Astrocyte (in vitro differentiated cells and primary cell): ENCODE measurements at regions not wholly inside any gene's neighbourhood (a gene's known extent, or its start where the extent isn't known, plus 50 kb on each side); places are given as distances from the start of the nearest gene placed in this dataset.

ENCODE experiments used
- DNase-seq: peaks from one replicate; pipeline ENCODE4 v3.0.0-alpha.2; 2010; ENCODE audit warnings: low read depth
- FAIRE-seq: peaks from 2 replicates; lab custom pipeline; 2011; peaks lifted over from hg19 to GRCh38; lab: Jason Lieb, UNC
- H2AFZ ChIP-seq: 2 replicates; pipeline ENCODE4 v1.6.0; 2012; ENCODE audit warnings: low read depth, low read length, inconsistent platforms
- H3K27ac ChIP-seq: 2 replicates; pipeline ENCODE4 v1.5.1; 2011; ENCODE audit warnings: low read depth, low read length, inconsistent platforms
- H3K27me3 ChIP-seq: 2 replicates; pipeline ENCODE4 v1.6.0; 2011; ENCODE audit warnings: low read length, inconsistent platforms; ENCODE audit not compliant: insufficient read depth
- H3K36me3 ChIP-seq: 2 replicates; pipeline ENCODE4 v1.5.1; 2011; ENCODE audit warnings: low read length, inconsistent platforms; ENCODE audit not compliant: insufficient read depth
- H3K4me1 ChIP-seq: 2 replicates; pipeline ENCODE4 v1.5.1; 2011; ENCODE audit warnings: low read length, inconsistent platforms; ENCODE audit not compliant: insufficient read depth
- H3K4me2 ChIP-seq: 2 replicates; pipeline ENCODE4 v1.6.0; 2012; ENCODE audit warnings: low read length, inconsistent platforms
- H3K4me3 ChIP-seq: 2 replicates; pipeline ENCODE4 v1.5.1; 2011; ENCODE audit warnings: low read depth, mild to moderate bottlenecking, low read length, inconsistent platforms; ENCODE audit not compliant: insufficient read depth
- H3K79me2 ChIP-seq: 2 replicates; pipeline ENCODE4 v1.6.0; 2012; ENCODE audit warnings: mild to moderate bottlenecking, low read length, inconsistent platforms; ENCODE audit not compliant: insufficient read depth
- H3K9ac ChIP-seq: 2 replicates; pipeline ENCODE4 v1.6.0; 2012; ENCODE audit warnings: mild to moderate bottlenecking, low read length, inconsistent platforms
- H3K9me3 ChIP-seq: 2 replicates; pipeline ENCODE4 v1.5.1; 2012; ENCODE audit warnings: low read depth, mild to moderate bottlenecking, low read length, inconsistent platforms; ENCODE audit not compliant: insufficient read depth
- H4K20me1 ChIP-seq: 2 replicates; pipeline ENCODE4 v1.6.0; 2012; ENCODE audit warnings: low read length, inconsistent platforms; ENCODE audit not compliant: insufficient read depth
- H3K27ac Mint-ChIP-seq: one replicate; pipeline ENCODE4 v1.8.0; 2021; ENCODE audit warnings: mild to moderate bottlenecking, mixed read lengths; ENCODE audit not compliant: unreplicated experiment
- H3K27me3 Mint-ChIP-seq: one replicate; pipeline ENCODE4 v1.8.0; 2021; ENCODE audit warnings: low read depth, mixed read lengths; ENCODE audit not compliant: unreplicated experiment
- H3K36me3 Mint-ChIP-seq: one replicate; pipeline ENCODE4 v1.8.0; 2021; ENCODE audit warnings: low read depth, mixed read lengths; ENCODE audit not compliant: unreplicated experiment
- H3K4me1 Mint-ChIP-seq: one replicate; pipeline ENCODE4 v1.8.0; 2021; ENCODE audit warnings: low read depth, mixed read lengths; ENCODE audit not compliant: unreplicated experiment
- H3K4me3 Mint-ChIP-seq: one replicate; pipeline ENCODE4 v1.8.0; 2021; ENCODE audit warnings: mild to moderate bottlenecking, moderate library complexity, mixed read lengths; ENCODE audit not compliant: unreplicated experiment
- H3K9me3 Mint-ChIP-seq: one replicate; pipeline ENCODE4 v1.8.0; 2021; ENCODE audit warnings: mild to moderate bottlenecking, mixed read lengths; ENCODE audit not compliant: unreplicated experiment
- CTCF ChIP-seq: IDR thresholded peaks from 2 replicates; pipeline ENCODE4 v1.5.1; 2011; ENCODE audit warnings: low read depth, mild to moderate bottlenecking, inconsistent platforms, low read length, moderate library complexity; ENCODE audit not compliant: insufficient read depth
- EZH2 ChIP-seq: IDR thresholded peaks from 2 replicates; pipeline ENCODE4 v1.6.1; 2012; ENCODE audit warnings: mild to moderate bottlenecking, low read length, inconsistent platforms; ENCODE audit not compliant: insufficient read depth

GRCh38 chr10:47159361-47160260 is 140.4 kb upstream of the GDF10 start:
- DNase-seq (no peak), FAIRE-seq (no peak)
- peaks cover 7% of the 10 kb centered on the region for H3K4me1 Mint-ChIP-seq
- H3K9ac ChIP-seq: no peak overlapping the region
- peaks cover 4% of the 10 kb centered on the region for H3K4me1 ChIP-seq
- H3K4me2 ChIP-seq: no peak overlapping the region
- H3K9me3 Mint-ChIP-seq: peaks cover 18% of the 10 kb centered on the region
- H3K4me3 ChIP-seq: no peak overlapping the region
- H3K27me3 ChIP-seq: no peaks in the 10 kb centered on the region
- H3K9me3 ChIP-seq: peaks cover 3% of the 10 kb centered on the region
- H3K4me3 Mint-ChIP-seq: no peak overlapping the region
- TF ChIP-seq EZH2 (no peak), CTCF (no peak)
- no peaks in the 10 kb centered on the region for H3K36me3 ChIP-seq
- H3K27me3 Mint-ChIP-seq: peaks cover 6% of the 10 kb centered on the region
- H3K27ac ChIP-seq: no peak overlapping the region
- H3K36me3 Mint-ChIP-seq: peaks cover 5% of the 10 kb centered on the region
- H4K20me1 ChIP-seq: no peaks in the 10 kb centered on the region
- no peaks in the 10 kb centered on the region for H3K79me2 ChIP-seq
- no peak overlapping the region for H3K27ac Mint-ChIP-seq
- no peak overlapping the region for H2AFZ ChIP-seq

- peaks cover 12% of the 10 kb centered on the region for H3K4me1 Mint-ChIP-seq
- H3K27me3 Mint-ChIP-seq: peaks cover 6% of the 10 kb centered on the region
- FAIRE-seq (no peak), DNase-seq (no peak)
- Histone ChIP-seq H3K27ac (no peak overlapping the region), H3K9me3 (no peaks in the 10 kb centered on the region), H3K4me2 (no peak overlapping the region), H3K36me3 (no peaks in the 10 kb centered on the region), H2AFZ (no peak overlapping the region), H4K20me1 (no peaks in the 10 kb centered on the region), H3K4me3 (no peak overlapping the region), H3K27me3 (no peaks in the 10 kb centered on the region), H3K79me2 (no peaks in the 10 kb centered on the region), H3K4me1 (peaks cover 12% of the 10 kb centered on the region), H3K9ac (no peak overlapping the region)
- no peak overlapping the region for H3K27ac Mint-ChIP-seq
- TF ChIP-seq CTCF: no peak
- TF ChIP-seq EZH2: no peak
- peaks cover 5% of the 10 kb centered on the region for H3K36me3 Mint-ChIP-seq
- no peak overlapping the region for H3K4me3 Mint-ChIP-seq
- peaks cover 12% of the 10 kb centered on the region for H3K9me3 Mint-ChIP-seq
Observed at GRCh38 chr10:47160261-47160908, 139.6 kb upstream of the GDF10 start.

GRCh38 chr10:47160967-47161366 is 139.0 kb upstream of the GDF10 start:
- H3K4me3 ChIP-seq: no peak overlapping the region
- no peaks in the 10 kb centered on the region for H3K36me3 ChIP-seq
- H3K79me2 ChIP-seq: no peaks in the 10 kb centered on the region
- no peak overlapping the region for H2AFZ ChIP-seq
- H3K9ac ChIP-seq: no peak overlapping the region
- H3K9me3 ChIP-seq: no peaks in the 10 kb centered on the region
- Mint-ChIP-seq H3K4me1 (peaks cover 13% of the 10 kb centered on the region), H3K27ac (no peak overlapping the region), H3K9me3 (peaks cover 8% of the 10 kb centered on the region), H3K4me3 (no peak overlapping the region), H3K27me3 (peaks cover 6% of the 10 kb centered on the region), H3K36me3 (peaks cover 5% of the 10 kb centered on the region)
- DNase-seq (no peak), FAIRE-seq (no peak)
- TF ChIP-seq CTCF (no peak), EZH2 (no peak)
- peaks cover 18% of the 10 kb centered on the region for H3K4me1 ChIP-seq
- H3K27me3 ChIP-seq: no peaks in the 10 kb centered on the region
- no peak overlapping the region for H3K4me2 ChIP-seq
- H4K20me1 ChIP-seq: no peaks in the 10 kb centered on the region
- H3K27ac ChIP-seq: no peak overlapping the region
